GM10266 (cell line): ENCODE measurements at regions not wholly inside any gene's neighbourhood (a gene's known extent, or its start where the extent isn't known, plus 50 kb on each side); places are given as distances from the start of the nearest gene placed in this dataset.

ENCODE experiments used
- DNase-seq: peaks from one replicate; pipeline ENCODE4 v3.0.0; 2012; ENCODE audit errors: extremely low spot score
- TF ChIP-seq, protein P1 (sequence below): IDR thresholded peaks from 2 replicates; pipeline ENCODE4 v1.5.1; 2012; ENCODE audit warnings: mild to moderate bottlenecking, low read depth; ENCODE audit not compliant: control insufficient read depth, insufficient read depth; ENCODE audit errors: missing control alignments

DNA sequence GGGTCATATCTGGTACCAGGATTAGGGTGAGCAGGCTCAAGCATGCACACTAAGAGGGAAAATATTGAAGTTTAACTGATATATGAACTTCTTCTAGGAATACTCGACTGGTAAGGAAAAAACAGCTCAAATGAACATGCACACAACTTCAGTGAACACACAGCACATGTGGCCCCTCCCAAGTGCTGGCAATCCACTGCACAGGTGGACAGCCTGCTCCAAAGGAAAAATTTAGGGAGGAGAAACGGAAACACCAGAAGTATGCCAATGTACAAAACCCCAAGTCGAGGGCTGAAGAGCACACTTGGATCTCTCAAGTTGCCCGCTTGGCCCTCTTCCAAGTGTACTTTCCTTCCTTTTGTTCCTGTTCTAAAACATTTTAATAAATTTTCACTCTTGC, 205.0 kb upstream of the FAM47C start:
- no peak for DNase-seq
- TF ChIP-seq, protein P1, sequence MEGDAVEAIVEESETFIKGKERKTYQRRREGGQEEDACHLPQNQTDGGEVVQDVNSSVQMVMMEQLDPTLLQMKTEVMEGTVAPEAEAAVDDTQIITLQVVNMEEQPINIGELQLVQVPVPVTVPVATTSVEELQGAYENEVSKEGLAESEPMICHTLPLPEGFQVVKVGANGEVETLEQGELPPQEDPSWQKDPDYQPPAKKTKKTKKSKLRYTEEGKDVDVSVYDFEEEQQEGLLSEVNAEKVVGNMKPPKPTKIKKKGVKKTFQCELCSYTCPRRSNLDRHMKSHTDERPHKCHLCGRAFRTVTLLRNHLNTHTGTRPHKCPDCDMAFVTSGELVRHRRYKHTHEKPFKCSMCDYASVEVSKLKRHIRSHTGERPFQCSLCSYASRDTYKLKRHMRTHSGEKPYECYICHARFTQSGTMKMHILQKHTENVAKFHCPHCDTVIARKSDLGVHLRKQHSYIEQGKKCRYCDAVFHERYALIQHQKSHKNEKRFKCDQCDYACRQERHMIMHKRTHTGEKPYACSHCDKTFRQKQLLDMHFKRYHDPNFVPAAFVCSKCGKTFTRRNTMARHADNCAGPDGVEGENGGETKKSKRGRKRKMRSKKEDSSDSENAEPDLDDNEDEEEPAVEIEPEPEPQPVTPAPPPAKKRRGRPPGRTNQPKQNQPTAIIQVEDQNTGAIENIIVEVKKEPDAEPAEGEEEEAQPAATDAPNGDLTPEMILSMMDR = no peak

DNA sequence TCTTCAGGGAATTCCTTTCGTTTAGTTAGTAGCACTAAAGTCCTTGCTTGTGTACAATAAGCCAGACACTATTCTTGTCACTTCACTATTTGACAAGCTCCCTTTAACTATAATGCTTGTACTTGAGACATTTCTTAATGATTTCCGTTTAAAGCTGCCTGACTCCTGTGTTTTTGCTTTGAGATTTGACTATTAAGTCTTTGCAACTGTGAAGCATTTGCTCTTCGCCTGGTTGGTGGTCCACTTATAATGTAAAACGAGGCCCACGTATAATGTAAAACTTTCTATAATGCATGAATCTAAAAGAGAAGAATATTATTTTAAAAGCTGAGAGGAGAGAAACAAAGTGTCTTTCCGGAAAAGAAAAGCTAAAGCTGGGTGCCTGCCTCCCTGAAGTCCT, 204.1 kb upstream of the FAM47C start:
- no peak for DNase-seq
- TF ChIP-seq, protein P1 = no peak

DNA sequence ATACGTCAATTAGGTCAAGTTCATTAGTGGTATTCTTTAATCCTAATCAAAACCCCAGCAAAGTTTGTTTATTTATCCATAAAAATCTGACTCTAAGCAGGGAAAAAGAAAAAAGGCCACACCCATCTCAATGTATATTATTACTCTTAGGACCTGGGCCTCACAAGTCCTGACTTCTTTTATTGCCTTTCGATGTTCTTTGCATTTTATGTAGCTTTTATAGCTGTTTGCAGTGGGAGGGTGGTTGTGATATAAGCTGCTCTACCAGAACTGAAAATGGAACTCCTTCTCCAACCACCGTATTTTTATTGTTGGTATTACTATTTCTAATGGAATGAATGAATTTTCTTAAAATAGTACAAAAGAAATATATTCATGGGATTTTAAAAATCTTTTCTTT, 163.3 kb upstream of the FAM47C start:
- TF ChIP-seq, protein P1 = no peak
- no peak for DNase-seq

DNA sequence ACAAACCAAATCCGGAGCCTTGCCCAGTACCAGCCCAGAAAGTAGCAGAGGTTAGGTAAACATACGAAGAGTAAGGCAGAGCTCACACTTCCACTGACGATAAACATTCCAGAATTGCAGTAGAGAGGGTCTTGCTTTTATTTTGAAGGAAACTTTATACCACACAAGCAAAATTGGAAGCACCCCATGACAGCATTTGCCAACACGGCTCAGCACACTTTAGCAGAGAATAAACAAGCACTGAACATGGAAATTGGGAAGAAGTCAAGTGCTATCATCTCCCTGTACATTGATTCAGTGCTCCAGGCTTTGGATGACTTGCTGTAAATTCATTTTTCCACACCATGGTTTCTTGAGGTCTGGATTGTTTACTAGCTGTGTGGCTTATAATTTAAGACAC, 160.7 kb upstream of the FAM47C start:
- TF ChIP-seq, protein P1 = no peak
- DNase-seq = no peak

DNA sequence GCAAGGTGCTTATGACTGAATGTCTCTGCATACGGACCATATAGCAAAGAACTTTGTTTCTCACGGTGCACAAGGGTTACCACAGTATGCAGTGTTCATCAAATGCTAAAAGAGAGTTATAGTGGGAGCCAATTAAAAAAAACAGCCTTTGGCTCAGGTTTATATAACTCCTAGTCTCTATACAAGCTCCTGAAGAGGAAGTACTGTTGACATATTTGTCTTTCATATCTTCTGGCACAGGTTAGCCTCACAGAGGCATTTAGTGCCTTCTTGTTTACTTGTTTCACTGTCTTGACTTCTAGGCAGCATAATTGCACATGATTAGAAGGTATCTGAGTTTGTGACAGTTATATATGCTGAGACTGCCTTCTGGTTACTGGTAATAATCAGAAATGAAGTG, 158.8 kb upstream of the FAM47C start:
- TF ChIP-seq, protein P1 = no peak
- no peak for DNase-seq

DNA sequence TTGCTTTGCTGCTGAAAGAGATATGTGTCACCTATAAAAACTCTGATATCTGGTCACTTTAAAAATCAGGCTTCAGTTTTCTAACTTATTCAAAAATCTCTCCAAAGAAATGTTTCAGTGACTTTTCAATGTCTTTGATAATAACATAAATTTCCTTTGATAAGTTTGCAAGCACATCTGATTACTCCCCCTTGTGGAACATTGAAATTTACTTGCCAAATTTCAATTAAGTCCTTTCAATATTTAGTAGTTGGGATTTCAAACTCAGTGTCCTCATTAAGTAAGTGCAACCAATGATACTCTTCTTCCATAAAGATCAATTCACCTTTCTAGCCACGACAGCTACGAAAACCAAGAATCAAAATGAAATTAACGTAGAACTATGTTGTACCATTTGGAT, 151.3 kb upstream of the FAM47C start:
- TF ChIP-seq, protein P1 = no peak
- DNase-seq = no peak

DNA sequence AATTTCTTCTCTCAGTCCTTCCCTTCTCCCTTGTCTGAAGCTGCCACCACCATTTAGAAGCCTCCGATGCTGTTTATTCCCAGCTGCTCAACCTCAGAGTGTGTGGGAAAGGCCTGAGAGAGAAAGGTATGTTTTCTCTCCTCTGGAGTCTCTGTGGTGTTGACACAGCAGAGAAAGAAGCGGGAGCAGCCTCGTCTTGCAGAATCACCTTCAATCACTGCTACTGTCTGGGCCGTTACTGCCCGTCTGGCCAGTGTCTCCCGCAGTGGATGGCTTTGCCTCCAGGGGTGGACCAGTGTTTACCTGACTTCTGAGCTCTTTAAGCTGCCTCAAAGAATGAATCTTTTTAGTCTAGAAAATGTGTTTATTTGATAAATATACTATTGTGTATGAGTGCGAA, 148.9 kb upstream of the FAM47C start:
- no peak for DNase-seq
- TF ChIP-seq, protein P1 = no peak
